MM.1S (cell line): ENCODE measurements at regions not wholly inside any gene's neighbourhood (a gene's known extent, or its start where the extent isn't known, plus 50 kb on each side); places are given as distances from the start of the nearest gene placed in this dataset.

Experiments used
- DNase-seq: peaks from one replicate; pipeline ENCODE4 v3.0.0-alpha.2; 2015
- H2AFZ ChIP-seq: fragments of 300-600 bp; sonication (generic); 2 replicates; pipeline ENCODE4 v1.6.0; 2016; ENCODE audit warnings: antibody characterized with exemption, low read length
- H3F3A ChIP-seq: fragments of 300-600 bp; sonication (generic); 2 replicates; pipeline ENCODE4 v1.6.1; 2016; ENCODE audit warnings: mild to moderate bottlenecking, antibody characterized with exemption, low read length, moderate library complexity, mixed read lengths; ENCODE audit not compliant: insufficient read depth
- H3K27ac ChIP-seq: fragments of 300-600 bp; sonication (generic); 2 replicates; pipeline ENCODE4 v1.5.1; 2016; ENCODE audit warnings: mild to moderate bottlenecking, low read length
- H3K27me3 ChIP-seq: fragments of 300-600 bp; sonication (generic); replicated peaks from 2 replicates; pipeline ENCODE4 v1.6.0; 2016; ENCODE audit warnings: low read length; ENCODE audit not compliant: insufficient read depth
- H3K36me3 ChIP-seq: fragments of 300-600 bp; sonication (generic); replicated peaks from 2 replicates; pipeline ENCODE4 v1.6.1; 2016; ENCODE audit warnings: mild to moderate bottlenecking, low read length, mixed read lengths; ENCODE audit not compliant: insufficient read depth
- H3K4me1 ChIP-seq: fragments of 300-600 bp; sonication (generic); 2 replicates; pipeline ENCODE4 v1.6.1; 2016; ENCODE audit warnings: low read length, mixed read lengths
- H3K4me2 ChIP-seq: fragments of 300-600 bp; sonication (generic); 2 replicates; pipeline ENCODE4 v1.6.0; 2016; ENCODE audit warnings: low read depth, low read length
- H3K4me3 ChIP-seq: fragments of 300-600 bp; sonication (generic); 2 replicates; pipeline ENCODE4 v1.5.1; 2016; ENCODE audit warnings: low read length, mixed read lengths
- H3K79me2 ChIP-seq: fragments of 300-600 bp; sonication (generic); 2 replicates; pipeline ENCODE4 v1.6.1; 2016; ENCODE audit warnings: mixed run types, low read length, mixed read lengths
- H3K9ac ChIP-seq: fragments of 300-600 bp; sonication (generic); 2 replicates; pipeline ENCODE4 v1.6.1; 2016; ENCODE audit warnings: low read length, mixed read lengths
- H3K9me2 ChIP-seq: fragments of 300-600 bp; sonication (generic); replicated peaks from 2 replicates; pipeline ENCODE4 v1.6.1; 2016; ENCODE audit warnings: mild to moderate bottlenecking, low read length, mixed read lengths; ENCODE audit not compliant: insufficient read depth
- H3K9me3 ChIP-seq: fragments of 300-600 bp; sonication (generic); replicated peaks from 2 replicates; pipeline ENCODE4 v1.6.1; 2016; ENCODE audit warnings: mild to moderate bottlenecking, low read length, mixed read lengths; ENCODE audit not compliant: insufficient read depth
- H4K20me1 ChIP-seq: fragments of 300-600 bp; sonication (generic); 2 replicates; pipeline ENCODE4 v1.6.1; 2016; ENCODE audit warnings: mild to moderate bottlenecking, low read length, moderate library complexity, mixed read lengths; ENCODE audit not compliant: insufficient read depth
- EZH2 ChIP-seq: fragments of 300-600 bp; sonication (generic); optimal IDR thresholded peaks from 2 replicates; pipeline ENCODE3; 2017; ENCODE audit warnings: low read depth, mild to moderate bottlenecking, antibody characterized with exemption, low read length, mixed read lengths
- EZH2phosphoT487 ChIP-seq: fragments of 300-600 bp; sonication (generic); IDR thresholded peaks from 2 replicates; pipeline ENCODE4 v1.6.1; 2018; ENCODE audit warnings: antibody characterized with exemption, low read length
- TF ChIP-seq, protein P1 (sequence below): fragments of 300-600 bp; sonication (generic); IDR thresholded peaks from 2 replicates; pipeline ENCODE4 v1.5.1; 2016; ENCODE audit warnings: antibody characterized with exemption, low read length, mixed read lengths

DNA sequence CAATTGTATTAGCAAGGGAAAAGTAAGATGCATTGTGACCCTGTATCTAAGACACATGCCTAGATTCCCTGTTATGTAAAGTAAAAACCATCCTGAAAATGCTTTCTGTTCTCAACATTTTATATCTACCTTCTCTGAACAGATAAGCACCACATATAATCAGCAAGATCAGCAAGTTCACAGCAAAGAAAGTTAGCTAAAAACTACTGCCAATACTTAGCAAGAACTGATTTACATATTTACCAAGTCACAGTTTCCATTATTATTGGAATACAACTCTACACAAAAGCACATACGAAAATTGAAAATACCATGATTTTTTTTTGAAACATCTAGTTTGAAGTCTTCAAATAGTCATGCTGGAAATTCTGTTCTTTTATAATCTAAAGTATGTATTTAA, 1118.1 kb downstream of the TAF11L14 start:
- H3K36me3 ChIP-seq: no peaks in the 10 kb centered on the region
- no peak overlapping the region for H3K27ac ChIP-seq
- H3K4me1 ChIP-seq: peaks cover under 1% of the 10 kb centered on the region; the same call in 1 of the 2 replicates

DNA sequence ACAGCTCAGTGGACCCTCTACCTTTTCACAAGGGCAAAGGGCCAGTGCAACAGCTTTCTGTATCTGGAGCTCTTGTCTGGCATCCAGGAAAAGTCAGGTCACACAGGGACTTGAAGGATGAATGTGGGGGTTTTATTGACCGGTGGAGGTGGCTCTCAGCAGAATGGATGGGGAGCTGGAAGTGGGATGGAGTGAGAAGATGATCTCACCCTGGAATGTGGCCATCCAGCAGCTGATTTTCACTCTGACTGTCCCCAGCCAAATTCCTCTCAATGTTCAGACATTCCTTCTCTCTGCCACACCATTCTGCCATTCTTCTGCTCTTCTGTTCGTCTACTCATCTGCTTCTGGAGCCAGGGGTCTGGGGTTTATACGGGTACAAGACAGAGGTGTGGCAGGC, 1119.9 kb downstream of the TAF11L14 start:
- Histone ChIP-seq H3K4me2 (no peak overlapping the region), H3K9me3 (no peaks in the 10 kb centered on the region), H4K20me1 (no peaks in the 10 kb centered on the region), H2AFZ (no peak overlapping the region), H3K9me2 (no peaks in the 10 kb centered on the region), H3K4me1 (no peaks in the 10 kb centered on the region), H3K79me2 (no peaks in the 10 kb centered on the region), H3K27me3 (no peaks in the 10 kb centered on the region), H3K27ac (no peak overlapping the region), H3K4me3 (no peak overlapping the region), H3K9ac (no peak overlapping the region), H3K36me3 (no peaks in the 10 kb centered on the region), H3F3A (no peaks in the 10 kb centered on the region)
- no peak for TF ChIP-seq EZH2phosphoT487
- TF ChIP-seq EZH2: no peak
- DNase-seq: no peak

More for the DNA sequence above, 1118.1 kb downstream of the TAF11L14 start:
- Histone ChIP-seq H3K27me3 (no peaks in the 10 kb centered on the region), H2AFZ (no peak overlapping the region), H4K20me1 (no peaks in the 10 kb centered on the region), H3K9ac (no peak overlapping the region), H3F3A (no peaks in the 10 kb centered on the region), H3K4me3 (no peak overlapping the region), H3K9me3 (no peaks in the 10 kb centered on the region), H3K4me2 (no peak overlapping the region), H3K9me2 (no peaks in the 10 kb centered on the region), H3K79me2 (no peaks in the 10 kb centered on the region)
- no peak for TF ChIP-seq EZH2phosphoT487
- TF ChIP-seq EZH2: no peak
- TF ChIP-seq, protein P1, sequence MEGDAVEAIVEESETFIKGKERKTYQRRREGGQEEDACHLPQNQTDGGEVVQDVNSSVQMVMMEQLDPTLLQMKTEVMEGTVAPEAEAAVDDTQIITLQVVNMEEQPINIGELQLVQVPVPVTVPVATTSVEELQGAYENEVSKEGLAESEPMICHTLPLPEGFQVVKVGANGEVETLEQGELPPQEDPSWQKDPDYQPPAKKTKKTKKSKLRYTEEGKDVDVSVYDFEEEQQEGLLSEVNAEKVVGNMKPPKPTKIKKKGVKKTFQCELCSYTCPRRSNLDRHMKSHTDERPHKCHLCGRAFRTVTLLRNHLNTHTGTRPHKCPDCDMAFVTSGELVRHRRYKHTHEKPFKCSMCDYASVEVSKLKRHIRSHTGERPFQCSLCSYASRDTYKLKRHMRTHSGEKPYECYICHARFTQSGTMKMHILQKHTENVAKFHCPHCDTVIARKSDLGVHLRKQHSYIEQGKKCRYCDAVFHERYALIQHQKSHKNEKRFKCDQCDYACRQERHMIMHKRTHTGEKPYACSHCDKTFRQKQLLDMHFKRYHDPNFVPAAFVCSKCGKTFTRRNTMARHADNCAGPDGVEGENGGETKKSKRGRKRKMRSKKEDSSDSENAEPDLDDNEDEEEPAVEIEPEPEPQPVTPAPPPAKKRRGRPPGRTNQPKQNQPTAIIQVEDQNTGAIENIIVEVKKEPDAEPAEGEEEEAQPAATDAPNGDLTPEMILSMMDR: no peak
- DNase-seq: no peak

GRCh38 chr5:18761801-18762200, 1127.5 kb downstream of the TAF11L14 start:
- Histone ChIP-seq H3K79me2 (no peaks in the 10 kb centered on the region), H3K9me3 (no peaks in the 10 kb centered on the region), H3F3A (no peaks in the 10 kb centered on the region), H3K36me3 (no peaks in the 10 kb centered on the region), H3K27me3 (no peaks in the 10 kb centered on the region), H3K9ac (no peak overlapping the region), H3K27ac (no peak overlapping the region), H3K9me2 (no peaks in the 10 kb centered on the region; the same call in 1 of the 2 replicates), H2AFZ (no peak overlapping the region), H4K20me1 (no peaks in the 10 kb centered on the region), H3K4me1 (no peaks in the 10 kb centered on the region), H3K4me3 (no peak overlapping the region), H3K4me2 (no peak overlapping the region)
- DNase-seq: peak; percentile 47
- TF ChIP-seq EZH2phosphoT487: no peak
- TF ChIP-seq EZH2: no peak
- TF ChIP-seq, protein P1: no peak

- no peaks in the 10 kb centered on the region for H3K4me1 ChIP-seq
- no peaks in the 10 kb centered on the region for H3F3A ChIP-seq
- H3K9me3 ChIP-seq: no peaks in the 10 kb centered on the region
- no peaks in the 10 kb centered on the region for H3K27me3 ChIP-seq
- H3K79me2 ChIP-seq: no peaks in the 10 kb centered on the region
- no peak overlapping the region for H3K4me3 ChIP-seq
- TF ChIP-seq EZH2phosphoT487 (no peak), EZH2 (no peak)
- TF ChIP-seq, protein P1: no peak
- H4K20me1 ChIP-seq: no peaks in the 10 kb centered on the region
- H3K9me2 ChIP-seq: no peaks in the 10 kb centered on the region; the same call in 1 of the 2 replicates
- H2AFZ ChIP-seq: no peak overlapping the region
- no peaks in the 10 kb centered on the region for H3K36me3 ChIP-seq
- no peak for DNase-seq
- no peak overlapping the region for H3K27ac ChIP-seq
- H3K9ac ChIP-seq: no peak overlapping the region
- H3K4me2 ChIP-seq: no peak overlapping the region
Observed at GRCh38 chr5:18764161-18764560, 1129.9 kb downstream of the TAF11L14 start.
